Stimulated activated effector memory CD8-positive, alpha-beta T cell treated with anti-CD3 and anti-CD28 coated beads, Interleukin-12 subunit alpha, Interleukin-12 subunit beta, amount 100 ng/mL, for 72 hours (primary cell): ENCODE measurements at regions not wholly inside any gene's neighbourhood (a gene's known extent, or its start where the extent isn't known, plus 50 kb on each side); places are given as distances from the start of the nearest gene placed in this dataset.
"Not testable (repeated sequence)": the region's sequence is repeated elsewhere in the genome, so short reads cannot be mapped to it uniquely, and the experiment has no call there.

Experiments used
- ATAC-seq: fragments of 150-1000 bp; cut with Tn5 transposase; 2 replicates; pipeline ENCODE4 v1.10.0; 2021
- DNase-seq, 2 donors: peaks; one replicate each; pipeline ENCODE4 v3.0.0; 2021 to 2022; ENCODE audit warnings: low spot score in 2 of 2
- H3K27ac Mint-ChIP-seq: one replicate; pipeline ENCODE4 v1.8.0; 2022; ENCODE audit warnings: mild to moderate bottlenecking, mixed read lengths
- H3K36me3 Mint-ChIP-seq: one replicate; pipeline ENCODE4 v1.8.0; 2022; ENCODE audit warnings: mild to moderate bottlenecking, mixed read lengths
- H3K4me1 Mint-ChIP-seq: one replicate; pipeline ENCODE4 v1.8.0; 2022; ENCODE audit warnings: mixed read lengths
- H3K4me3 Mint-ChIP-seq: one replicate; pipeline ENCODE4 v1.8.0; 2022; ENCODE audit warnings: mild to moderate bottlenecking, mixed read lengths
- H3K9me3 Mint-ChIP-seq: one replicate; pipeline ENCODE4 v1.8.0; 2022; ENCODE audit warnings: mixed read lengths

GRCh38 chr2:172251231-172251630, 148.5 kb upstream of the DLX2 start:
- DNase-seq (no peak), ATAC-seq (no peak)
- H3K36me3 Mint-ChIP-seq: no peaks in the 10 kb centered on the region
- no peak overlapping the region for H3K27ac Mint-ChIP-seq
- H3K4me1 Mint-ChIP-seq: peaks cover 47% of the 10 kb centered on the region
- peaks cover 2% of the 10 kb centered on the region for H3K9me3 Mint-ChIP-seq
- no peak overlapping the region for H3K4me3 Mint-ChIP-seq

DNA sequence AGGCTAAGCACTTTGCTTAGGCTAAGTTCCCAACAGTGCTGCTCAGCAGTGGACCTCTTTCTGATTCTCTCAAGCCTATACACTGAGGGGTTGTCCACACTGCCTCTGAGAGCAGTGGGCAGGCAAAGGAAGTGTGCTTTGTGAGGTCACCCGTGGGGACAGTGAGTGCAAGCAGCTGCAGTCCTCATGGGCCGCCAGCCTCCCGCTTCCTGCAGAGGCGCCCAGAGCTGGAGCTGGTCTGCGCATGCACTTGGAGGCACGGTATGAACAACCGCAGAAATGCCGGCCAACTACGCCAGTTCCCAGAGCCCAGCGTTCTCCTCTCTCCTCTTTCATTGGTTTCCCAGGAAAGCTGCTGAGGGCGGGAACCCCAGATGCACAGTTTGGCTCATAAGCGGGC, 149.5 kb upstream of the DLX2 start:
- Mint-ChIP-seq H3K4me1 (peaks cover 38% of the 10 kb centered on the region), H3K36me3 (no peaks in the 10 kb centered on the region), H3K4me3 (no peak overlapping the region), H3K9me3 (no peaks in the 10 kb centered on the region), H3K27ac (no peak overlapping the region)
- ATAC-seq: no peak
- no peak for DNase-seq

DNA sequence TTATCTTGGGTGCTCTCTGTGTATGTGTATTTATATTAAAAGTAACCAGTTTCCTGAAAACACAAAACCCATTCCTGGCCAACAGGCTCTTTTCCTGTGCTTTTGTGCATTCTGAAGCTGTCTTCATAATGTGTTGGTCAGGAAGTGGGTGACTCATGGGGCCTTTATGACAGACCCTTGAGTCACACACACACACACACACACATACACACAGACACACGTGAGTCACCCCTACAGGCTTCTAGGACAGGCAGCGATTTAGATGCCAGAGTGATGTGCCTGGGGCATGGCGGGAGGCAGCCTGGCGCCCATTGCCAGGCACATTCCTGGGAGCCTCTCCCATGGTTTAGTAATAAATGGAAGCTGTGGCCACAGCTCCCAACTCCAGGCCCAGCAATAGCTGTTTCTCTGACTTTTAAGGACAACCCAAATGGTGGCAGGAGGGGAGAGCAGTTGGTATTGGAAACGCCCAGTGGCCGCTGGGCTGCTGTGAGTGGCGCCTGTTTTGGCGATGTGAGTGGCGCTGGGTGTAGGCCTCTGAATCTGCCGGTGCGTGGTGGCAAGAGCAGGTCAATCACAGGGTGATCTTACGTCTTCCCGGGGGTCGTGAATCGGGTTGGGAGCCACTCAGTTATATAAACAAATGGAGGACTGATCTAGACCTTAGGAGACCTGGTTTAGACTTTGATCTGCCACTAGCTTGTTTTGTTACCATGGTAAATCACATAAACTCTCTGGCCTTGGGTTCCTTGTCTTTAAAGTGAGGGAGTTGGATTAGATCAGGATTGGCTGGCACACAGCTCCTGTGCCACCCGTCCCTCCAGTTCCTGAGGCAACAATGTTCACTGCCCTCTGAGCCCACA, 150.7 kb upstream of the DLX2 start:
- Mint-ChIP-seq H3K27ac (no peak overlapping the region), H3K4me1 (peaks cover 36% of the 10 kb centered on the region), H3K9me3 (no peaks in the 10 kb centered on the region), H3K4me3 (no peak overlapping the region), H3K36me3 (no peaks in the 10 kb centered on the region)
- peak; percentile 40 to 86 for DNase-seq
- peak; percentile 99 for ATAC-seq

DNA sequence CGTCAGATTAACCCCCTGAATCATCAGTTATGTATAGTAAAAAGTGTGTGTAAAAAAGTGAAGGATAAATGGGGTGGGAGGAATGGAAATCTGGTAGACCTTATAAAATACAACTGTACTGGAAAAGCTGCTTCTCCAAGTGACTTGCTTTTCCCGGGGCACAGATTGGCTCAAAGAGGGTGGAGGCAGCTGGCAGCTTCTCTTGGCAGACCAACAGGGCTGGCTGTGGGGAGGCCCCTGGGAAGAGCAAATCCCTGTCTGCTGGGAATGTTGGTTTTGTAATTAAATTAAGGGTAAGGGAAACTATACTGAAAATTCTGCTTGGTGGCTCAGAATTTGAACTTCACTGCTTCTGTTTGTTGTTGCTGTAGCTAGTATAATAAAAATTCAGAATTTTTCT, 154.2 kb upstream of the DLX2 start:
- DNase-seq: no peak
- ATAC-seq: no peak
- H3K4me1 Mint-ChIP-seq: peaks cover 21% of the 10 kb centered on the region
- H3K36me3 Mint-ChIP-seq: no peaks in the 10 kb centered on the region
- no peak overlapping the region for H3K4me3 Mint-ChIP-seq
- H3K9me3 Mint-ChIP-seq: no peaks in the 10 kb centered on the region
- no peak overlapping the region for H3K27ac Mint-ChIP-seq

DNA sequence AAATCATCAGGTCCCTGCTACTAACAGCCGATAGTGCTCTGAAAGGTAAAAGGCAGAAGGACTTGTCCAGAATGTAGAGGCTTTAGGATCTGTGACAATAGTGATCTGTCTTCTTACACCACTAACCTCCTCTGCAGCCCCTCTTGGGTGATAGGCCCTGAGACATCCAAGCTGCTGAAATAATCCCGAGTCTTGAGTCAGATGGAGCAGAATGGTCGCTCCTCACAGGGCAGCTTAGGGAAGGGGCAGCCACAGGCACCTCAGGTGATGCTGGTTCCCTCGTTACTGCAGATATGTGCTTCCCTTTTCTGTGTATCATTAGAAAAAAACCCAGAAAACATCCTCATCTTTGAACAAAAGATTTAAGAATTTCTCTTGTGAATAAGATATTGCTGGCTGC, 157.1 kb upstream of the DLX2 start:
- ATAC-seq (no peak), DNase-seq (no peak)
- Mint-ChIP-seq H3K4me1 (no peaks in the 10 kb centered on the region), H3K9me3 (no peaks in the 10 kb centered on the region), H3K27ac (no peak overlapping the region), H3K36me3 (no peaks in the 10 kb centered on the region), H3K4me3 (no peak overlapping the region)

DNA sequence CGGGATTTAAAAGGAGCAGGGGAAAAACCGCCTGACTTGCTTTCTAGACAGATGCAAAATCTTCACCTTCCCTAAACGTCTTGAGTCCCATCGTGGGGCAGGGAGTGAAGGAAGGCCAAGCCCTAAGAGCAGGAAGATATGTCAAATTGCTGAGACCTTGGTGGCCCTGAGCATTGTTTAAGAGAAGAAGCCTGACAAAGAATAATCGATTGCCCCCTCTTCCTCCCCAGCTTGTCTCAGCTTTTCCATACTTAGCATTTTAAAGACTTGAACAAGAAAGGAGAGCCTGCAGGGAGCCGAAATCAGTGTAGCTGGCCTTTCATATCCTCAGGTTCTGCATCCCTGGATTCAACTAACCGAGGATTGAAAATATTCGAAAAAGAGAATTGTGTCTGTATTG, 157.6 kb upstream of the DLX2 start:
- no peaks in the 10 kb centered on the region for H3K36me3 Mint-ChIP-seq
- no peak overlapping the region for H3K4me3 Mint-ChIP-seq
- no peak overlapping the region for H3K27ac Mint-ChIP-seq
- DNase-seq (no peak), ATAC-seq (no peak)
- H3K4me1 Mint-ChIP-seq: no peaks in the 10 kb centered on the region
- no peaks in the 10 kb centered on the region for H3K9me3 Mint-ChIP-seq

GRCh38 chr2:172261292-172261691, 158.6 kb upstream of the DLX2 start:
- Mint-ChIP-seq H3K27ac (no peak overlapping the region), H3K4me1 (no peaks in the 10 kb centered on the region), H3K9me3 (no peaks in the 10 kb centered on the region), H3K36me3 (no peaks in the 10 kb centered on the region), H3K4me3 (no peak overlapping the region)
- no peak for ATAC-seq
- no peak for DNase-seq

DNA sequence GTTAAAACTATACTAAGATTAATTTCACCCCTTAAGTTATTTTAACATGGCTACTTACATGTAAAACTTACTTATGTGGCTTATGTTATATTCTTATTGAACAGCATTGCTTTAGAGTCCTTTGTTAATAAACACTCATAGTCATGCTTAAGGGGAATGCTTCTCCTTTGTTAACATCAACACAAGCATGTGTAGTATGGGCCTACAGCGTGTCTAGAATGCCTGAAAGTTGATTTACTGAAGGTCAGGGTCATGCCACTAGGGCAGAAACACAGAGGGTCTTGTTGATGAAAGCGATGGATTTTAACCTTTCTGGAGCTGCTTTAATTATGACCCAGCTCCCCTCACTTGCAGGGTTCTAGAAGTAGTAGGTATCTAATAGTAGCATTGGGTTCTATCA, 159.8 kb upstream of the DLX2 start:
- no peak overlapping the region for H3K4me3 Mint-ChIP-seq
- H3K9me3 Mint-ChIP-seq: no peaks in the 10 kb centered on the region
- ATAC-seq: no peak
- no peak overlapping the region for H3K27ac Mint-ChIP-seq
- no peaks in the 10 kb centered on the region for H3K36me3 Mint-ChIP-seq
- no peaks in the 10 kb centered on the region for H3K4me1 Mint-ChIP-seq
- DNase-seq: no peak

- ATAC-seq, H3K36me3 Mint-ChIP-seq, H3K4me1 Mint-ChIP-seq, H3K4me3 Mint-ChIP-seq, H3K27ac Mint-ChIP-seq, H3K9me3 Mint-ChIP-seq, DNase-seq: not testable (repeated sequence)
These were observed 162.1 kb upstream of the DLX2 start for GRCh38 chr2:172264820-172265219.

DNA sequence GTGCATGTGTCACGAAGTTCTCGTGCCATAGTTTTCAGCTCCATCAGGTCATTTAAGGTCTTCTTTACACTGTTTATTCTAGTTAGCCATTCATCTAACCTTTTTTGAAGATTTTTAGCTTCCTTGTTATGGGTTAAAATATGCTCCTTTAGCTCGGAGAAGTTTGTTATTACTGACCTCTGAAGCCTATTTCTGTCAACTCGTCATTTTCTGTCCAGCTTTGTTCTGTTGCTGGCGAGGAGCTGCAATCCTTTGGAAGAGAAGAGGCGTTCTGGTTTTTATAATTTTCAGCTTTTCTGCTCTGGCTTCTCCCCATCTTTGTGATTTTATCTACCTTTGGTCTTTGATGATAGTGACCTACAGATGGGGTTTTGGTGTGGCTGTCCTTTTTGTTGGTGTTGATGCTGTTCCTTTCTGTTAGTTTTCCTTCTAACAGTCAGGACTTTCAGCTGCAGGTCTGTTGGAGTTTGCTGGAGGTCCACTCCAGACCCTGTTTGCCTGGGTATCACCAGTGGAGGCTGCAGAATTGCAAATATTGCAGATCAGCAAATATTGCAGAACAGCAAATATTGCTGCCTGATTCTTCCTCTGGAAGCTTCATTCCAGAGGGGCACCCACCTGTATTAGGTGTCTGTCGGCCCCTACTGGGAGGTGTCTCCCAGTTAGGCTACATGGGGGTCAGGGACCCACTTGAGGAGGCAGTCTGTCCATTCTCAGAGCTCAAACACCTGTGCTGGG, 157.7 kb upstream of the ITGA6 start:
- DNase-seq, ATAC-seq, H3K4me1 Mint-ChIP-seq, H3K27ac Mint-ChIP-seq, H3K4me3 Mint-ChIP-seq, H3K36me3 Mint-ChIP-seq, H3K9me3 Mint-ChIP-seq: not testable (repeated sequence)

GRCh38 chr2:172270278-172271079, 156.9 kb upstream of the ITGA6 start:
- no peaks in the 10 kb centered on the region for H3K9me3 Mint-ChIP-seq
- DNase-seq (no peak), ATAC-seq (no peak)
- H3K36me3 Mint-ChIP-seq: no peaks in the 10 kb centered on the region
- H3K27ac Mint-ChIP-seq: no peak overlapping the region
- no peak overlapping the region for H3K4me3 Mint-ChIP-seq
- no peaks in the 10 kb centered on the region for H3K4me1 Mint-ChIP-seq

DNA sequence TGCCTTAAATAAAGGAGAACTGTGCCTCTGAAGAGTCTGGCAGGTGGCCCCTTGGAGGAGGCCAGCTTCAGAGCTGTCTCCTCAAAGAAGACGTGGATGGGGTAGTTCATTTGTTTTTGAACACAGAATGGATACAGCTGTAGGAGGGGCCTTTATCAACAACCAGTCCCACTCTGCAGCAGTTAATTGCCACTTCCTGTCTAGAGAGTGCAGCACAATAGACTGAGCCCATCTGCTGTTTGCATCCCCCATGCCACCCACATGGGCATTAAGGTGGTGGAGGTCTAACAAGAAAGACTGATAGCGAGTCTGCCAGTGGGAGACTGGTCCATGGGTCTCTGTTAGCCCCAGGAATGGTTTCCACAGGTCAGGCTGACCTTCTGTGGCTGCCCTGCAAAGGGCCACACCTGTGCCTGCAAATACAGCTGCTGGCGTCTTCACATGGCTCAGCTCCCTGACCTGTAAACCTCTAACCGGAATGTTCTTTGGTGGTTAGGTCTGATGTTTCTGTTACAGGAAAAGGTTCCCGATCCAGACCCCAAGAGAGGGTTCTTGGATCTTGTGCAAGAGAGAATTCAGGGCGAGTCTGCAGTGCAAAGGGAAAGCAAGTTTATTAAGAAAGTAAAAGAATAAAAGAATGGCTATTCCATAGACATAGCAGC, 153.3 kb upstream of the ITGA6 start:
- Mint-ChIP-seq H3K4me1 (no peaks in the 10 kb centered on the region), H3K4me3 (no peak overlapping the region), H3K9me3 (peaks cover 3% of the 10 kb centered on the region), H3K36me3 (peaks cover 4% of the 10 kb centered on the region), H3K27ac (no peak overlapping the region)
- ATAC-seq: no peak
- DNase-seq: no peak

DNA sequence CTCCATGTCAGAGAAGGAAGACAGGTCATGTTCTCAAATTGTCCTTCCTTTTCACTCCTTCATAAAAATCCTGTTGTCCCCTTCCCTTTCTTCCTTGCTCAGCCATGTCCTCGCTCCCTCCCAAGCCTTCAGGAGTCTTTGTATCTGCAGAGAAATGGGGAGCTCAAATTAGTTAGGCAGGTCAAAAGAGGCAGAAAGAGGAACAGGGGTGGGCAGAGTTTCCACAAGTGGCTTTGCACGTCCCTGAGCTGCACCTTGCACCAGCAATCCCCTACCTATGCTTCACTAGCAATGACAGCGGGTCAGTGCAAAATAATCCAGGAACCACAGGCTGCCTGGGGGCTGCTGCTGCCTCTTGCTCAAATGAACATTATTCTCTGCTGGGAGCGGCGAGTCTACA, 152.1 kb upstream of the ITGA6 start:
- Mint-ChIP-seq H3K27ac (no peak overlapping the region), H3K4me3 (no peak overlapping the region), H3K4me1 (no peaks in the 10 kb centered on the region), H3K9me3 (peaks cover 3% of the 10 kb centered on the region), H3K36me3 (peaks cover 4% of the 10 kb centered on the region)
- ATAC-seq (no peak), DNase-seq (no peak)

DNA sequence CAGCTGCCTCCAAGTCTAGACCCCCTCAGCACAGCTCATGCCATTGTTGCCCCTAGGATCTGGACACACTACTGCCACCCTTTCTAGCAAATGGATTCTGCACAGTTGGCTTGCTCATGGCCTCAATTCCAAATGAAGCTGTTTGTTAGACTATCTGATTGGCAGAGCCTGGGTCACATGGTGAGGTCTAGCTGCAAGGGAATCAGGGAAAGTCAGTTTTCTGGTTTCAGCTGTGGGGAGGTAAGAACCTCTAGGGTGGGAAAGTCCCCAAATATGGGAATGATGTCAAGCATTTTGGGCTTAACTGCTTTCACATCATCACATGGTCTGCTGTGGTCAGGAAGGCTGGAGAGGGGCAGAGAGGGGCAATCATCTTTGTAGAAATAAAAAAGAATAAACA, 150.4 kb upstream of the ITGA6 start:
- Mint-ChIP-seq H3K27ac (no peak overlapping the region), H3K9me3 (peaks cover 3% of the 10 kb centered on the region), H3K4me1 (no peaks in the 10 kb centered on the region), H3K36me3 (peaks cover 4% of the 10 kb centered on the region), H3K4me3 (no peak overlapping the region)
- DNase-seq: no peak
- ATAC-seq: no peak

GRCh38 chr2:172278667-172279066, 148.7 kb upstream of the ITGA6 start:
- no peak for ATAC-seq
- H3K4me1 Mint-ChIP-seq: no peaks in the 10 kb centered on the region
- peaks cover 4% of the 10 kb centered on the region for H3K36me3 Mint-ChIP-seq
- no peak overlapping the region for H3K4me3 Mint-ChIP-seq
- DNase-seq: no peak
- peaks cover 3% of the 10 kb centered on the region for H3K9me3 Mint-ChIP-seq
- no peak overlapping the region for H3K27ac Mint-ChIP-seq
